MCF 10A (cell line): ENCODE measurements at regions not wholly inside any gene's neighbourhood (a gene's known extent, or its start where the extent isn't known, plus 50 kb on each side); places are given as distances from the start of the nearest gene placed in this dataset.

ENCODE experiments used
- BruUV-seq: library from RNA; stranded (reverse); fragments of 400-500 nt; replicated peaks from 2 replicates; lab custom pipeline; 2021; lab: Mats Ljungman, UMichigan
- CTCF ChIA-PET: fragments of 300-600 bp; sonication (Branson Sonifier 250); formaldehyde crosslinking; extraction: SDS; loops from one replicate; lab custom pipeline; 2021; ENCODE audit warnings: antibody characterized with exemption, inconsistent platforms; lab: Yijun Ruan, JAX
- POLR2A ChIA-PET: fragments of 300-600, 350-650 bp; sonication (Branson Sonifier 250); formaldehyde crosslinking; extraction: SDS; loops from one replicate; lab custom pipeline; 2020; ENCODE audit warnings: antibody characterized with exemption, inconsistent platforms; lab: Yijun Ruan, JAX
- DNase-seq: peaks from one replicate; pipeline ENCODE4 v3.0.0-alpha.2; 2018; ENCODE audit not compliant: unreplicated experiment
- H3K27ac Mint-ChIP-seq: one replicate; pipeline ENCODE4 v1.8.0; 2022; ENCODE audit warnings: mild to moderate bottlenecking, low read depth, mixed read lengths; ENCODE audit not compliant: unreplicated experiment
- H3K27me3 Mint-ChIP-seq: one replicate; pipeline ENCODE4 v1.8.0; 2022; ENCODE audit warnings: mixed read lengths; ENCODE audit not compliant: insufficient read depth, unreplicated experiment
- H3K36me3 Mint-ChIP-seq: one replicate; pipeline ENCODE4 v1.8.0; 2022; ENCODE audit warnings: mild to moderate bottlenecking, moderate library complexity, mixed read lengths; ENCODE audit not compliant: insufficient read depth, unreplicated experiment
- H3K4me1 Mint-ChIP-seq: one replicate; pipeline ENCODE4 v1.8.0; 2022; ENCODE audit warnings: mixed read lengths; ENCODE audit not compliant: insufficient read depth, unreplicated experiment
- H3K4me3 Mint-ChIP-seq: one replicate; pipeline ENCODE4 v1.8.0; 2022; ENCODE audit warnings: mild to moderate bottlenecking, moderate library complexity, mixed read lengths; ENCODE audit not compliant: unreplicated experiment
- H3K9me3 Mint-ChIP-seq: one replicate; pipeline ENCODE4 v1.8.0; 2022; ENCODE audit warnings: mixed read lengths; ENCODE audit not compliant: unreplicated experiment
- CTCF ChIP-seq: fragments of 200-600 bp; IDR thresholded peaks from one replicate; pipeline ENCODE4 v1.8.0; 2022; ENCODE audit warnings: antibody characterized with exemption, mild to moderate bottlenecking; ENCODE audit not compliant: unreplicated experiment
- intact Hi-C: fragments of 100-400 bp; cut with micrococcal nuclease; formaldehyde crosslinking; loops from 2 replicates; pipeline ENCODE4 v1.14.1; 2022

DNA sequence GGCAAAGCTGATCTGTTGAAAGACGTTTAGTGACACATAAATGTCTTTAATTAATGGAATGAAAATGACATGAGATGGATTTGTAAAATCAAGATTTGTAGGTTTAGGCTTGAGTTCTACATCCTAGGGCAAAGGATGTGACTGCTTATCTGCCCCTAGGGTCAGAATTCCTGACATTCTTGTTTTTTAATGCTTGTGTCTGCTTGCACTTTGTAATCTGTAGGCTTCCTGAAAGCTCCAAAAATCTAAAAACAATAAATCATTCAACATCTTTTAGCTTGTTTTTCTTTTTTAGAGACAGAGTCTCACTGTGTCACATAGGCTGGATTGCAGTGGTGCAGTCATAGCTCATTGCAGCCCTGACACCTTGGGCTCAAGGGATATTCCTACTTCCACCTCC, 107.9 kb upstream of the MLIP start:
- H3K4me1 Mint-ChIP-seq, result peaks cover 8% of the 10 kb centered on the region
- no TSS peak for BruUV-seq
- DNase-seq, result no peak
- H3K27ac Mint-ChIP-seq, result no peak overlapping the region
- ChIA-PET POLR2A (no interaction called here), CTCF (no interaction called here)
- intact Hi-C loops, result no loop called here
- TF ChIP-seq CTCF, result no peak
- H3K9me3 Mint-ChIP-seq, result no peaks in the 10 kb centered on the region
- H3K4me3 Mint-ChIP-seq, result no peak overlapping the region
- H3K27me3 Mint-ChIP-seq, result no peaks in the 10 kb centered on the region
- no peaks in the 10 kb centered on the region for H3K36me3 Mint-ChIP-seq

DNA sequence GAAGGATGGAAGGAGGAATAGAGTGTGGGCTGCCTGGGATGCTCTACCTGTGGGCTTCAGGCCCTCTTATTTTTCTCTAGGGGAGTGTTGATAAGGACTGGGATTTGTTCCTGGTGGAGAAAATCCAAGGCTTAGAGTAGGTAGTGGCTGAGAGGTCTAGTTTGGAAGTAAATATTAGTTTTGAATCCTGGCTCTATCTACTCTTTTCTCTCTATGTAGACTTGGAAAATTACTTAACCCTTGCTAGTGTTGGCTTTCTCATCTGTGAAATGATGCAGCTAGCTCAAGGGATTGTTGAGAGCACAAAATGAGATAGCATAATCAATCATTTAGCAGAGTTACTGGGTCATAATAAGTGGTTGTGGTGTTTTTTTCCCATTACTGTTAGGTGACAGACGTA, 102.7 kb upstream of the MLIP start:
- BruUV-seq, result no TSS peak
- H3K27me3 Mint-ChIP-seq, result no peaks in the 10 kb centered on the region
- POLR2A ChIA-PET, result interaction anchor here (0.6 kb wide), 1 partner anchor 11 kb away, joined by 3 read pairs; no protein-coding TSS in a partner anchor
- peaks cover 6% of the 10 kb centered on the region for H3K4me1 Mint-ChIP-seq
- CTCF ChIA-PET, result interaction anchor here (0.7 to 1.0 kb wide), 2 partner anchors 23 to 1229 kb away, joined by 3 read pairs; no protein-coding TSS in a partner anchor
- intact Hi-C loops, result no loop called here
- DNase-seq, result no peak
- H3K36me3 Mint-ChIP-seq, result no peaks in the 10 kb centered on the region
- H3K9me3 Mint-ChIP-seq, result no peaks in the 10 kb centered on the region
- no peak overlapping the region for H3K4me3 Mint-ChIP-seq
- no peak overlapping the region for H3K27ac Mint-ChIP-seq
- TF ChIP-seq CTCF, result no peak

GRCh38 chr6:54009052-54009654, 102.1 kb upstream of the MLIP start:
- no peaks in the 10 kb centered on the region for H3K36me3 Mint-ChIP-seq
- no TSS peak for BruUV-seq
- ChIA-PET POLR2A (interaction anchor here (0.6 kb wide), 1 partner anchor 12 kb away, joined by 3 read pairs; no protein-coding TSS in a partner anchor), CTCF (interaction anchor here (0.7 to 1.0 kb wide), 2 partner anchors 24 to 1228 kb away, joined by 3 read pairs; no protein-coding TSS in a partner anchor)
- H3K4me1 Mint-ChIP-seq, result peaks cover 6% of the 10 kb centered on the region
- no peaks in the 10 kb centered on the region for H3K27me3 Mint-ChIP-seq
- no peak overlapping the region for H3K4me3 Mint-ChIP-seq
- H3K9me3 Mint-ChIP-seq, result no peaks in the 10 kb centered on the region
- H3K27ac Mint-ChIP-seq, result no peak overlapping the region
- no peak for TF ChIP-seq CTCF
- intact Hi-C loops, result no loop called here
- DNase-seq, result no peak

GRCh38 chr6:54010340-54011276, 100.6 kb upstream of the MLIP start:
- H3K36me3 Mint-ChIP-seq, result no peaks in the 10 kb centered on the region
- H3K27me3 Mint-ChIP-seq, result no peaks in the 10 kb centered on the region
- no TSS peak for BruUV-seq
- H3K4me3 Mint-ChIP-seq, result no peak overlapping the region
- H3K27ac Mint-ChIP-seq, result no peak overlapping the region
- intact Hi-C loops, result no loop called here
- H3K4me1 Mint-ChIP-seq, result peaks cover 6% of the 10 kb centered on the region
- no peaks in the 10 kb centered on the region for H3K9me3 Mint-ChIP-seq
- no peak for DNase-seq
- no peak for TF ChIP-seq CTCF
- ChIA-PET CTCF (no interaction called here), POLR2A (interaction anchor here (0.6 to 1.4 kb wide), 3 partner anchors 10 to 503 kb away, joined by 3 to 4 read pairs (median 3); no protein-coding TSS in a partner anchor)
